Astrocyte of the spinal cord (primary cell): ENCODE measurements at regions not wholly inside any gene's neighbourhood (a gene's known extent, or its start where the extent isn't known, plus 50 kb on each side); places are given as distances from the start of the nearest gene placed in this dataset.
A peak's percentile ranks its signal among the peaks of the same experiment; 100 is the strongest.

Source experiments
- DNase-seq: peaks from one replicate; pipeline ENCODE4 v3.0.0; 2011; ENCODE audit warnings: low read depth, low spot score
- H3K4me3 ChIP-seq: 2 replicates; pipeline ENCODE4 v1.5.1; 2011; ENCODE audit warnings: low read depth, mild to moderate bottlenecking, low read length, moderate library complexity
- CTCF ChIP-seq: IDR thresholded peaks from 2 replicates; pipeline ENCODE4 v1.5.1; 2012; ENCODE audit warnings: low read depth, mild to moderate bottlenecking, low read length, inconsistent platforms
- in situ Hi-C: cut with HindIII; loops from 2 replicates; pipeline ENCODE4 v1.10.0; 2017; ENCODE audit warnings: low sequenced_read_pairs

GRCh38 chr21:27595716-27596115 is 628.8 kb upstream of the ADAMTS5 start:
- no peak for DNase-seq

GRCh38 chr21:27590271-27590670 is 623.4 kb upstream of the ADAMTS5 start:
- DNase-seq = peak; percentile 75
- no peak for TF ChIP-seq CTCF
- H3K4me3 ChIP-seq = no peak overlapping the region
- in situ Hi-C loops = no loop called here

More at GRCh38 chr21:27595716-27596115, 628.8 kb upstream of the ADAMTS5 start:
- in situ Hi-C loops = no loop called here
- H3K4me3 ChIP-seq = no peak overlapping the region
- no peak for TF ChIP-seq CTCF

- no peak overlapping the region for H3K4me3 ChIP-seq
- DNase-seq = no peak
- no peak for TF ChIP-seq CTCF
- in situ Hi-C loops = no loop called here
Measured at GRCh38 chr21:27589781-27590180, 622.9 kb upstream of the ADAMTS5 start.

GRCh38 chr21:27586986-27587385 is 620.1 kb upstream of the ADAMTS5 start:
- no peak overlapping the region for H3K4me3 ChIP-seq
- no peak for TF ChIP-seq CTCF
- DNase-seq = no peak
- in situ Hi-C loops = no loop called here

- in situ Hi-C loops = no loop called here
- no peak overlapping the region for H3K4me3 ChIP-seq
- TF ChIP-seq CTCF = no peak
- DNase-seq = no peak
Measured at GRCh38 chr21:27586326-27586725, 619.4 kb upstream of the ADAMTS5 start.

- no peak for TF ChIP-seq CTCF
- DNase-seq = no peak
- H3K4me3 ChIP-seq = no peak overlapping the region
- in situ Hi-C loops = no loop called here
Measured at GRCh38 chr21:27584256-27584655, 617.4 kb upstream of the ADAMTS5 start.

GRCh38 chr21:27582948-27583430 is 616.1 kb upstream of the ADAMTS5 start:
- in situ Hi-C loops = no loop called here
- H3K4me3 ChIP-seq = no peak overlapping the region
- DNase-seq = no peak
- no peak for TF ChIP-seq CTCF
